Tibial artery (tissue), 4 donors: ENCODE measurements at regions not wholly inside any gene's neighbourhood (a gene's known extent, or its start where the extent isn't known, plus 50 kb on each side); places are given as distances from the start of the nearest gene placed in this dataset.

Experiments used
- DNase-seq, 2 donors: peaks; one replicate each; pipeline ENCODE4 v3.0.0-alpha.2; 2019
- H3K27ac ChIP-seq, 2 donors: fragments of 200-600 bp; sonication (generic) in 1 of 2; 1 replicate in 1 of 2; 2 replicates in 1 of 2; pipeline ENCODE4 v1.5.1; 2018 to 2019; ENCODE audit warnings: mild to moderate bottlenecking in 1 of 2
- H3K27me3 ChIP-seq, 2 donors: fragments of 200-600 bp; sonication (generic) in 1 of 2; one replicate each; pipeline versions ENCODE4 v1.5.1 to v1.6.0; 2016 to 2019
- H3K36me3 ChIP-seq, 3 donors: fragments of 200-600 bp; sonication (generic) in 2 of 3; one replicate each; pipeline ENCODE4 v1.5.1; 2016 to 2019; ENCODE audit warnings: mild to moderate bottlenecking in 2 of 3
- H3K4me1 ChIP-seq, 4 donors: fragments of 200-600 bp; sonication (generic) in 2 of 4; 1 replicate in 3 of 4; 2 replicates in 1 of 4; pipeline ENCODE4 v1.5.1; 2016 to 2019
- H3K4me3 ChIP-seq, 2 donors: fragments of 200-600 bp; sonication (generic) in 1 of 2; 1 replicate in 1 of 2; 2 replicates in 1 of 2; pipeline ENCODE4 v1.5.1; 2018 to 2019; ENCODE audit warnings: mild to moderate bottlenecking in 2 of 2
- H3K9me3 ChIP-seq, 3 donors: fragments of 200-600 bp; sonication (generic) in 1 of 3; one replicate each; pipeline ENCODE4 v1.5.1; 2016 to 2019
- CTCF ChIP-seq, 2 experiments: fragments of 200-600 bp in 1 of 2; fragments of 450-650 bp in 1 of 2; IDR thresholded peaks; one replicate each; pipeline ENCODE4 v1.5.1; 2017 to 2019; ENCODE audit warnings: antibody characterized with exemption in 2 of 2, mild to moderate bottlenecking in 1 of 2, moderate library complexity in 1 of 2
- intact Hi-C: fragments of 100-400 bp; cut with DNase I; formaldehyde crosslinking; loops from one replicate; pipeline ENCODE4 v1.15.0; 2023; ENCODE audit warnings: low total_unique reads

GRCh38 chr11:119909077-119909476 is 180.1 kb upstream of the NECTIN1 start:
- Histone ChIP-seq H3K27ac (no peak overlapping the region), H3K36me3 (no peaks in the 10 kb centered on the region), H3K9me3 (no peaks in the 10 kb centered on the region), H3K4me3 (no peak overlapping the region), H3K27me3 (peaks cover 0 to 25% of the 10 kb centered on the region in 2 donors), H3K4me1 (no peaks in the 10 kb centered on the region)
- no peak for TF ChIP-seq CTCF (IDR thresholded peaks at IDR 0.05)
- intact Hi-C loops = no loop called here
- DNase-seq = no peak

GRCh38 chr11:119908573-119908904 is 179.5 kb upstream of the NECTIN1 start:
- H3K27ac ChIP-seq = no peak overlapping the region
- H3K9me3 ChIP-seq = no peaks in the 10 kb centered on the region
- intact Hi-C loops = no loop called here
- DNase-seq = no peak
- no peak for TF ChIP-seq CTCF (IDR thresholded peaks at IDR 0.05)
- H3K4me1 ChIP-seq = no peaks in the 10 kb centered on the region
- H3K36me3 ChIP-seq = no peaks in the 10 kb centered on the region
- no peak overlapping the region for H3K4me3 ChIP-seq
- H3K27me3 ChIP-seq = peaks cover 0 to 25% of the 10 kb centered on the region in 2 donors

- Histone ChIP-seq H3K9me3 (no peaks in the 10 kb centered on the region), H3K36me3 (no peaks in the 10 kb centered on the region), H3K4me1 (no peaks in the 10 kb centered on the region), H3K4me3 (no peak overlapping the region), H3K27me3 (peaks cover 0 to 25% of the 10 kb centered on the region in 2 donors), H3K27ac (no peak overlapping the region)
- DNase-seq = no peak
- TF ChIP-seq CTCF (IDR thresholded peaks at IDR 0.05) = no peak
- intact Hi-C loops = no loop called here
These were observed 179.0 kb upstream of the NECTIN1 start for GRCh38 chr11:119907878-119908572.

GRCh38 chr11:119907122-119907851 is 178.3 kb upstream of the NECTIN1 start:
- Histone ChIP-seq H3K27ac (no peak overlapping the region), H3K36me3 (no peaks in the 10 kb centered on the region), H3K4me3 (no peak overlapping the region), H3K27me3 (peaks cover 0 to 25% of the 10 kb centered on the region in 2 donors), H3K4me1 (no peaks in the 10 kb centered on the region), H3K9me3 (no peaks in the 10 kb centered on the region)
- intact Hi-C loops = no loop called here
- no peak for DNase-seq
- TF ChIP-seq CTCF (IDR thresholded peaks at IDR 0.05) = no peak

GRCh38 chr11:119906376-119906775 is 177.4 kb upstream of the NECTIN1 start:
- intact Hi-C loops = no loop called here
- peaks cover 0 to 25% of the 10 kb centered on the region in 2 donors for H3K27me3 ChIP-seq
- DNase-seq = no peak
- no peak overlapping the region for H3K4me3 ChIP-seq
- no peaks in the 10 kb centered on the region for H3K36me3 ChIP-seq
- no peaks in the 10 kb centered on the region for H3K9me3 ChIP-seq
- H3K27ac ChIP-seq = no peak overlapping the region
- H3K4me1 ChIP-seq = no peaks in the 10 kb centered on the region
- no peak for TF ChIP-seq CTCF (IDR thresholded peaks at IDR 0.05)
